ENCODE measurements at regions not wholly inside any gene's neighbourhood (a gene's known extent, or its start where the extent isn't known, plus 50 kb on each side); places are given as distances from the start of the nearest gene placed in this dataset.
"Not testable (repeated sequence)": the region's sequence is repeated elsewhere in the genome, so short reads cannot be mapped to it uniquely, and the experiment has no call there.

DNA sequence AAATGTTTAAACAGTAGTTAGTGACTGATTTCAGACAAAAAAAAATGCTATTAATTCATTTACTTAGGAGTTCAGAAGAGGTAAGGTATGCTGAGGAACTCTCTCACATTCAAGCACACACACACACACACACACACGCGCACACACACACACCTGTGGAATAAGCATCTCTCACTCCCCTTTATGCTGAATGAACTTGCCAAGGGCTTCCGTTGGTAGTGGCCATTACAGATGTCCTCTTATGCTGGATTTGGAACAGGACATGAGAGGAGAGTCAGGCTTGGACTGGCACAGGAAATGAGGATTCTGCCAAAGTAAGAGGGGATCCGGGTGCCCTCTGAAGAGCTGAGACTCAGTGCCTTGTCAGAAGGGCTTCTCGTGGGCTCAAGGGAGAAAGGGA lies 463.4 kb upstream of the MIR17HG start:
- no peak for DNase-seq
- Histone ChIP-seq H3K36me3 (ENCODE audit: control insufficient read depth, insufficient read depth, low read length) (no peaks in the 10 kb centered on the region), H3K4me1 (ENCODE audit: control insufficient read depth, insufficient read depth, low read length, poor library complexity, severe bottlenecking) (no peaks in the 10 kb centered on the region), H3K9me3 (ENCODE audit: control insufficient read depth, low read length) (no peaks in the 10 kb centered on the region), H3K4me3 (ENCODE audit: insufficient read depth, low read depth, low read length, poor library complexity, severe bottlenecking) (no peak overlapping the region), H3K27me3 (replicated peaks; ENCODE audit: control insufficient read depth, insufficient read depth, low read length, poor library complexity, severe bottlenecking) (no peaks in the 10 kb centered on the region), H3K27ac (ENCODE audit: insufficient read depth, low read length, poor library complexity, severe bottlenecking) (no peak overlapping the region)

DNA sequence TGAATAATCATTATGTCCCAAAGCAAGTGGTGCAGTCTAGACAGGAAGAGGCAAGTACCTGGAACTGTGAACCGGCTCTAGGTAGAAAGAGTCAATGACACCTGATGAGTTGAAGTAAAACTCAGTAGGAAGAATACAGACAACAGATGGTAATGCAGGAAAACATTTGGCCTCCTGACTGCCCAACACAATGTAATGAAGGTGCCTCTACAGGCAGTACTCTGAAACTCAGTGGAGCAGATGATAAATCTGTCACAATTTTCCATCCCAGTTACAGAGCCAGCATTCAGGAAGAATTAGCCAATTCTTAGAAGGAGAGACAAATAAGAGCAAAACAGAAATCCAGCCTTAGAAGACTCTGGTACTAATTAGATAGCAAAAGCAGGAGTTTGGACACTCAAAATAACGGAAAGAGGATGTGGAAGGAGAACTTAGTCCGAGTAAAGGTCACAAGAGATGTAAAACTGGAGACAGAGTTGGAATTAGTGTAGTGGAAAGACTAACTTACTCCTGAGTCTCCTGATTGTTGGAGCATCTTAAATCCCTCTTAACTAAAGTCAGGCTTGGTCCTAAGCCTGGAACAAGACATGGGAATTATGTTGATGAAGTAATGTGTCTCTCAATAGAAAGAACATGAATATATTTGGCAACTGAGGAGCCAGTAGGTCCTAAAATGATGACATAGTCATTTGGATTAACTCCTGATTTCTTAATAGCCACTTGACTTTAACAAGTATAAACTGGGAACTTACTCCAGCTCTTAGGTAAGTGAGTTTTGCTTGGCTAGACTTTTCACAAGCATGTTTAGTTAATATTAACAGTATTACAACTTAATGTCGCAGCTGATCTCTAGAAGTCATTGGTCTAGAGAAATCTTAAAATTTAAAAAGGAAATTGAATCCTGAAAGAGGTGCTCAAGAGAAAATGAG lies 457.3 kb upstream of the MIR17HG start:
- H3K36me3 ChIP-seq (ENCODE audit: control insufficient read depth, insufficient read depth, low read length), result no peaks in the 10 kb centered on the region
- H3K9me3 ChIP-seq (ENCODE audit: control insufficient read depth, low read length), result no peaks in the 10 kb centered on the region
- H3K27me3 ChIP-seq (replicated peaks; ENCODE audit: control insufficient read depth, insufficient read depth, low read length, poor library complexity, severe bottlenecking), result no peaks in the 10 kb centered on the region
- no peak for DNase-seq
- H3K4me3 ChIP-seq (ENCODE audit: insufficient read depth, low read depth, low read length, poor library complexity, severe bottlenecking), result no peak overlapping the region
- no peak overlapping the region for H3K27ac ChIP-seq (ENCODE audit: insufficient read depth, low read length, poor library complexity, severe bottlenecking)
- H3K4me1 ChIP-seq (ENCODE audit: control insufficient read depth, insufficient read depth, low read length, poor library complexity, severe bottlenecking), result no peaks in the 10 kb centered on the region

DNA sequence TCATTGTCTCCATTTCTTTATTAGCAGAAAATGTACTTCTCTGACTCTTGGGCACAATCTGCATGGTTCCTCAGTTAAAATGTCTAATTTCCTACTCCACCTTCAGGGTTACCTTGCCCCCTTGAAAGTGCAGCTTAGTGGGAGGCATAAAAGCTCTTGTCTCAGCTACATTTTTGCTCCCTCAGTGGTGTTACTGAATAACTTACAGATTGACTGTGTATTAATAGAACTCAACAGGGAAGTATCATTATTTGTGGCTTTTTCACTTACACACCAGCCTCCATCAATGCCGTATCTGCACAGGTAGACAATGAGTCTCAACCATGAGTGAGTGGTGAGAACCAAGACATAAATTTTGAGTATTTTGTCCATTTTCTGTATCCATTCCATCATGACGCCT lies 456.2 kb upstream of the MIR17HG start:
- no peak overlapping the region for H3K4me3 ChIP-seq (ENCODE audit: insufficient read depth, low read depth, low read length, poor library complexity, severe bottlenecking)
- H3K36me3 ChIP-seq (ENCODE audit: control insufficient read depth, insufficient read depth, low read length), result no peaks in the 10 kb centered on the region
- no peaks in the 10 kb centered on the region for H3K9me3 ChIP-seq (ENCODE audit: control insufficient read depth, low read length)
- H3K4me1 ChIP-seq (ENCODE audit: control insufficient read depth, insufficient read depth, low read length, poor library complexity, severe bottlenecking), result no peaks in the 10 kb centered on the region
- H3K27ac ChIP-seq (ENCODE audit: insufficient read depth, low read length, poor library complexity, severe bottlenecking), result no peak overlapping the region
- DNase-seq, result no peak
- H3K27me3 ChIP-seq (replicated peaks; ENCODE audit: control insufficient read depth, insufficient read depth, low read length, poor library complexity, severe bottlenecking), result no peaks in the 10 kb centered on the region

DNA sequence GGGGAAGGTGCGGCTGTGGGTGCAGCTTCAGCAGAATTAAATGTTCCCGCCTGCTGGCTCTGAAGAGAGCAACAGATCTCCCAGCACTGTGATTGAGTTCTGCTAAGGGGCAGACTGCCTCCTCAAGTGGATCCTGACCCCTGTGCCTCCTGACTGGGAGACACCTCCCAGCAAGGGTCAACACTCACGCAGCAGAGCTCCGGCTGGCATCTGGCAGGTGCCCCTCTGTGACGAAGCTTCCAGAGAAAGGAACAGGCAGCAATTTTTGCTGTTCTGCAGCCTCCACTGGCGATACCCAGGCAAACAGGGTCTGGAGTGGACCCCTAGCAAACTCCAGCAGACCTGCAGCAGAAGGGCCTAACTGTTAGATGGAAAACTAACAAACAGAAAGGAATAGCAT lies 454.3 kb upstream of the MIR17HG start:
- not testable (repeated sequence) for H3K9me3 ChIP-seq (ENCODE audit: control insufficient read depth, low read length); H3K36me3 ChIP-seq (ENCODE audit: control insufficient read depth, insufficient read depth, low read length); H3K4me1 ChIP-seq (ENCODE audit: control insufficient read depth, insufficient read depth, low read length, poor library complexity, severe bottlenecking); H3K4me3 ChIP-seq (ENCODE audit: insufficient read depth, low read depth, low read length, poor library complexity, severe bottlenecking); H3K27ac ChIP-seq (ENCODE audit: insufficient read depth, low read length, poor library complexity, severe bottlenecking); DNase-seq; H3K27me3 ChIP-seq (replicated peaks; ENCODE audit: control insufficient read depth, insufficient read depth, low read length, poor library complexity, severe bottlenecking)

DNA sequence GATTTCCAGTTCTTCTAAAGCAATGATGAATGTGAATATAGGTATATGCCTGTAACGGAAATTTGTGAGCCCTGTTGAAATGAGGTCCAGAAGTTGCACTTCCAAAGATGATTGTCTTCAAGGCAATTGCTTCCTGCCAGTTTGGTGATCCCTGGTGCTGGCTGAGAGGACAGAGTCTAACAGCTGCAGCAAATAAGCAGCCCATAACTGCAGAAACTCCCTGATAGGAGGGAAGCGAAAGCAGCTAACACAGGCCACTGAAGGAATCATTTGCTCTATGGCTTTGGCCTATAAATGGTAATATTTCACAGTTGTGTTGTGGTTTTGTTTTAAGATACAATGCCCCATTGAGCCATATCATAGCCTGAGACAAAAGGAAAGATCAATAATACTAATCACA lies 451.5 kb upstream of the MIR17HG start:
- Histone ChIP-seq H3K27me3 (replicated peaks; ENCODE audit: control insufficient read depth, insufficient read depth, low read length, poor library complexity, severe bottlenecking) (no peaks in the 10 kb centered on the region), H3K4me1 (ENCODE audit: control insufficient read depth, insufficient read depth, low read length, poor library complexity, severe bottlenecking) (no peaks in the 10 kb centered on the region), H3K9me3 (ENCODE audit: control insufficient read depth, low read length) (no peaks in the 10 kb centered on the region), H3K36me3 (ENCODE audit: control insufficient read depth, insufficient read depth, low read length) (no peaks in the 10 kb centered on the region), H3K27ac (ENCODE audit: insufficient read depth, low read length, poor library complexity, severe bottlenecking) (no peak overlapping the region), H3K4me3 (ENCODE audit: insufficient read depth, low read depth, low read length, poor library complexity, severe bottlenecking) (no peak overlapping the region)
- DNase-seq, result no peak

DNA sequence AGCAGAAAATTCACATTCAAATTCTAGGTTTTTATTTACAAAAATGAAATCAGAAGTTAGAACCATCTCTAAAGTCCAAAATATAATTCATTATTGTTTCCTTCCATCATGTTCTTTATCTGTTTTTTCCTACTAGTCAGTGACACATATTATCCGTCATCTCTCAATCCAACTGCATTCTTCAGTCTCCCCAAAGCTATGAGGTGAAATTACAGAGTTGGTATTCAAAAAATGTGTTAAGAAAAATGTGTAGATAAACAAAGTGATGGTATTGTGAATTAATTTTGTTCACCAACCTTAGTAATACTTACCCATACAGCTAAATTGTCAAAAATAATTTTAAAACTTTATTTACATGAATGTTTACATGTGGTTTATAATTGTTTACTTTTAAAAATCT lies 448.7 kb upstream of the MIR17HG start:
- H3K27ac ChIP-seq (ENCODE audit: insufficient read depth, low read length, poor library complexity, severe bottlenecking), result no peak overlapping the region
- H3K27me3 ChIP-seq (replicated peaks; ENCODE audit: control insufficient read depth, insufficient read depth, low read length, poor library complexity, severe bottlenecking), result no peaks in the 10 kb centered on the region
- no peaks in the 10 kb centered on the region for H3K36me3 ChIP-seq (ENCODE audit: control insufficient read depth, insufficient read depth, low read length)
- no peak overlapping the region for H3K4me3 ChIP-seq (ENCODE audit: insufficient read depth, low read depth, low read length, poor library complexity, severe bottlenecking)
- no peaks in the 10 kb centered on the region for H3K9me3 ChIP-seq (ENCODE audit: control insufficient read depth, low read length)
- no peaks in the 10 kb centered on the region for H3K4me1 ChIP-seq (ENCODE audit: control insufficient read depth, insufficient read depth, low read length, poor library complexity, severe bottlenecking)
- DNase-seq, result no peak

DNA sequence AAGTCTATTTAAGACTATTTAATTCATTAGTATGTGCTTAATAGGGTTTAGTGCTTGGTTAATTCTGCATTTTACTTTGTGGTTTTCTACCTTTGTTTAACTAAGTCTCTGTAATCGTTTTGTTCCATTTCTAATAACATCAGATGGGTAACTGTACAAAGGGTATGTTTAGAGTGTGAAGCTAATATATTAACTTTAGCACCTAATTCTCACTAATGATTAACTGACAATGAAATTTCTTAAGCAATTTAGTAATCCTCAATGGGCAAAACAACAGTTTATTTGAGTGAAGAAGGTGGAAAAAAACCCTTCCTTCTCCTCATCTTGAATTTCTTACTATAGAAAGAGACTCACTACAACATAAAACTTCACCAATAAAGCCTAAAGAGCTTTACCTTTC lies 448.1 kb upstream of the MIR17HG start:
- Histone ChIP-seq H3K9me3 (ENCODE audit: control insufficient read depth, low read length) (no peaks in the 10 kb centered on the region), H3K36me3 (ENCODE audit: control insufficient read depth, insufficient read depth, low read length) (no peaks in the 10 kb centered on the region), H3K27me3 (replicated peaks; ENCODE audit: control insufficient read depth, insufficient read depth, low read length, poor library complexity, severe bottlenecking) (no peaks in the 10 kb centered on the region), H3K4me1 (ENCODE audit: control insufficient read depth, insufficient read depth, low read length, poor library complexity, severe bottlenecking) (no peaks in the 10 kb centered on the region), H3K4me3 (ENCODE audit: insufficient read depth, low read depth, low read length, poor library complexity, severe bottlenecking) (no peak overlapping the region), H3K27ac (ENCODE audit: insufficient read depth, low read length, poor library complexity, severe bottlenecking) (no peak overlapping the region)
- DNase-seq, result no peak

DNA sequence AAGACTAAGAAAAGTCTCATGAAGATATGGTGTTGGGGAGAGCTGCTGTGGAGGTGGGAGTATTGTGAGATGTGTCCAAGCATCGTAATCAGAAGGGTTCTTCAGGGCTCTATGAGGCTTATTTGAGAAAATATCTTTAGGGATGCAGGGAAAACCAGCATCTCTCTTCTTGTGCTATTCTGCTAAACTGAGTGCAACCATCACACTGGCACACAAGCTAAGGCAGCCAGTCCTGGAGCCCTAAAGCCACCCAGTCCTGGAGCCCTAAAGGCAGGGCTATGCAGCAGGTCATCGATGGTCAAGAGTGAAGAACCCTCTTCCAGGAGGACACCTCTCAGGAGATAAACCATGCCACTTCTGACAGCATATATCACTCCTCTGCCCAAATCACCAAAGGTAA lies 445.2 kb upstream of the MIR17HG start:
- no peaks in the 10 kb centered on the region for H3K36me3 ChIP-seq (ENCODE audit: control insufficient read depth, insufficient read depth, low read length)
- DNase-seq, result no peak
- H3K4me3 ChIP-seq (ENCODE audit: insufficient read depth, low read depth, low read length, poor library complexity, severe bottlenecking), result no peak overlapping the region
- no peaks in the 10 kb centered on the region for H3K27me3 ChIP-seq (replicated peaks; ENCODE audit: control insufficient read depth, insufficient read depth, low read length, poor library complexity, severe bottlenecking)
- no peaks in the 10 kb centered on the region for H3K4me1 ChIP-seq (ENCODE audit: control insufficient read depth, insufficient read depth, low read length, poor library complexity, severe bottlenecking)
- no peaks in the 10 kb centered on the region for H3K9me3 ChIP-seq (ENCODE audit: control insufficient read depth, low read length)
- H3K27ac ChIP-seq (ENCODE audit: insufficient read depth, low read length, poor library complexity, severe bottlenecking), result no peak overlapping the region

DNA sequence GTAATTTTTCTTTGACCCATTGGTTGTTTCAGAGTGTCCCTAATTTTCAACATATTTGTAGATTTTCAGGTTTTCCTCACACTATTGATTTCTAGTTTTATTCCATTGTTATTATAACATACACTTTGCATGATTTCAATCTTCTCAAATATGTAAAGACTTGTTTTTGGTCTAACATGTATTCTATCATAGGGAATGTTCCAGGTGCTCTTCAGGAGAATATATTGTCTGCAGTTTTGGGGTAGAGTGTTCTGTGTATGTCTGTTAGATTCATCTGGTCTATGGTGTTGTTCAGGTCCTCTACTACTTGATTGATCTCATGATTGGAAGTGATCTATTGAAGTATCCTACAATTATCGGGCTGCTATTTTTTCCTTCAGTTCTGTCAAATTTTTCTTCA lies 440.9 kb upstream of the MIR17HG start:
- no peak overlapping the region for H3K27ac ChIP-seq (ENCODE audit: insufficient read depth, low read length, poor library complexity, severe bottlenecking)

DNA sequence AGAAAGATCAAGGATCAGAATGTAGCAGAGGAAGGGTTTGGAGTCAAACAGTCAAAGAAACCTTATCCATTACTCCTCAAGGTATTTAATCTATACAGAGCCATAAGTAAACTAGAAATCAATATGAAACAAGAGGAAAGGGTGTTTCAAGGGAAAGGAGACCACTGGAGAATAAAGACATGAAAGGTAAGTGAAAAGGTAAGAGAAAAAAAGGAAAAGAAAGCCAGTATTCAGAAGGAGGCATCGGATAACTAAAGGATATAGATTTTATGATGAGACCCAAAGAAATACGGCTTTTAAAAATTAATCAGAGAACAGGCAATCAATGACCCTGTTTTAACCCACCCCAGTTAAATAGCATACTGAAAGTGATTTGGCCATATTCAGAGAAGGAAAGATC lies 438.7 kb upstream of the MIR17HG start:
- Histone ChIP-seq H3K4me3 (ENCODE audit: insufficient read depth, low read depth, low read length, poor library complexity, severe bottlenecking) (no peak overlapping the region), H3K27ac (ENCODE audit: insufficient read depth, low read length, poor library complexity, severe bottlenecking) (no peak overlapping the region), H3K27me3 (replicated peaks; ENCODE audit: control insufficient read depth, insufficient read depth, low read length, poor library complexity, severe bottlenecking) (no peaks in the 10 kb centered on the region), H3K4me1 (ENCODE audit: control insufficient read depth, insufficient read depth, low read length, poor library complexity, severe bottlenecking) (no peaks in the 10 kb centered on the region), H3K9me3 (ENCODE audit: control insufficient read depth, low read length) (no peaks in the 10 kb centered on the region), H3K36me3 (ENCODE audit: control insufficient read depth, insufficient read depth, low read length) (no peaks in the 10 kb centered on the region)
- DNase-seq, result no peak

More for the DNA sequence above, 440.9 kb upstream of the MIR17HG start:
- Histone ChIP-seq H3K4me3 (ENCODE audit: insufficient read depth, low read depth, low read length, poor library complexity, severe bottlenecking) (no peak overlapping the region), H3K27me3 (replicated peaks; ENCODE audit: control insufficient read depth, insufficient read depth, low read length, poor library complexity, severe bottlenecking) (no peaks in the 10 kb centered on the region), H3K9me3 (ENCODE audit: control insufficient read depth, low read length) (no peaks in the 10 kb centered on the region), H3K4me1 (ENCODE audit: control insufficient read depth, insufficient read depth, low read length, poor library complexity, severe bottlenecking) (no peaks in the 10 kb centered on the region), H3K36me3 (ENCODE audit: control insufficient read depth, insufficient read depth, low read length) (no peaks in the 10 kb centered on the region)
- DNase-seq, result no peak

Data from effector memory CD4-positive, alpha-beta T cell (primary cell).